Keratinocyte (primary cell): ENCODE measurements at regions not wholly inside any gene's neighbourhood (a gene's known extent, or its start where the extent isn't known, plus 50 kb on each side); places are given as distances from the start of the nearest gene placed in this dataset.

Experiments used
- DNase-seq: peaks from one replicate; pipeline ENCODE4 v3.0.0-alpha.2; 2011; ENCODE audit warnings: low read depth, missing footprints, low spot score
- FAIRE-seq: peaks from 2 replicates; lab custom pipeline; 2011; peaks lifted over from hg19 to GRCh38; lab: Jason Lieb, UNC
- H2AFZ ChIP-seq: 2 replicates; pipeline ENCODE4 v1.6.0; 2012; ENCODE audit warnings: low read length, control low read depth, inconsistent platforms; ENCODE audit not compliant: control insufficient read depth
- H3K27ac ChIP-seq: 2 replicates; pipeline ENCODE4 v1.5.1; 2011; ENCODE audit warnings: low read length; ENCODE audit not compliant: control insufficient read depth, insufficient read depth
- H3K27me3 ChIP-seq: 3 replicates; pipeline ENCODE4 v1.6.0; 2011; ENCODE audit warnings: low read length; ENCODE audit not compliant: control insufficient read depth, insufficient read depth; ENCODE audit errors: extremely low read depth
- H3K36me3 ChIP-seq, 2 experiments: 2 replicates in 1 of 2; 3 replicates in 1 of 2; pipeline ENCODE4 v1.5.1; 2011; ENCODE audit warnings: low read length in 2 of 2, mild to moderate bottlenecking in 1 of 2; ENCODE audit not compliant: control insufficient read depth in 2 of 2, insufficient read depth in 2 of 2; ENCODE audit errors: extremely low read depth in 1 of 2
- H3K4me1 ChIP-seq: 3 replicates; pipeline ENCODE4 v1.5.1; 2011; ENCODE audit warnings: low read length; ENCODE audit not compliant: control insufficient read depth, insufficient read depth; ENCODE audit errors: extremely low read depth
- H3K4me2 ChIP-seq: 3 replicates; pipeline ENCODE4 v1.6.0; 2011; ENCODE audit warnings: low read depth, low read length; ENCODE audit not compliant: control insufficient read depth, insufficient read depth; ENCODE audit errors: extremely low read depth
- H3K4me3 ChIP-seq, 3 experiments: fragments of 200-600 bp in 1 of 3; sonication (generic) in 1 of 3; 2 replicates in 2 of 3; 3 replicates in 1 of 3; pipeline ENCODE4 v1.5.1; 2011 to 2016; ENCODE audit warnings: low read length in 3 of 3, mild to moderate bottlenecking in 3 of 3, control low read depth in 2 of 3, inconsistent platforms in 1 of 3, low read depth in 1 of 3, mixed read lengths in 1 of 3, mixed run types in 1 of 3, moderate library complexity in 1 of 3; ENCODE audit not compliant: control insufficient read depth in 2 of 3, insufficient read depth in 2 of 3; ENCODE audit errors: extremely low read depth in 1 of 3
- H3K79me2 ChIP-seq: 2 replicates; pipeline ENCODE4 v1.6.0; 2012; ENCODE audit warnings: low read length; ENCODE audit not compliant: control insufficient read depth, insufficient read depth
- H3K9ac ChIP-seq: 3 replicates; pipeline ENCODE4 v1.6.0; 2011; ENCODE audit warnings: low read length; ENCODE audit not compliant: control insufficient read depth, insufficient read depth; ENCODE audit errors: extremely low read depth
- H3K9me1 ChIP-seq: 3 replicates; pipeline ENCODE4 v1.6.0; 2011; ENCODE audit warnings: low read length; ENCODE audit not compliant: control insufficient read depth, insufficient read depth; ENCODE audit errors: extremely low read depth
- H3K9me3 ChIP-seq: 2 replicates; pipeline ENCODE4 v1.5.1; 2012; ENCODE audit warnings: low read depth, low read length; ENCODE audit not compliant: control insufficient read depth
- H4K20me1 ChIP-seq: 3 replicates; pipeline ENCODE4 v1.6.0; 2011; ENCODE audit warnings: low read length; ENCODE audit not compliant: control insufficient read depth, insufficient read depth; ENCODE audit errors: extremely low read depth
- EZH2 ChIP-seq: IDR thresholded peaks from one replicate; pipeline ENCODE4 v1.6.1; 2012; ENCODE audit warnings: inconsistent platforms, mild to moderate bottlenecking, low read length, moderate library complexity
- dilution Hi-C: fragments of 300-500 bp; cut with MboI; formaldehyde crosslinking; loops from one replicate; pipeline ENCODE4 v1.7.0; 2020; ENCODE audit warnings: low sequenced_read_pairs; ENCODE audit not compliant: extremely low pct_ligation_motif_present
- TF ChIP-seq, protein P1 (sequence below), 3 experiments: IDR thresholded peaks in 1 of 3; conservative IDR thresholded peaks in 1 of 3; optimal IDR thresholded peaks in 1 of 3; 2 replicates in 2 of 3; 3 replicates in 1 of 3; pipeline versions ENCODE3 to v1.5.1; 2011; ENCODE audit warnings: low read length in 3 of 3, mild to moderate bottlenecking in 3 of 3, moderate library complexity in 2 of 3, control low read depth in 1 of 3, inconsistent platforms in 1 of 3; ENCODE audit not compliant: insufficient read depth in 2 of 3; ENCODE audit errors: extremely low read depth in 1 of 3

DNA sequence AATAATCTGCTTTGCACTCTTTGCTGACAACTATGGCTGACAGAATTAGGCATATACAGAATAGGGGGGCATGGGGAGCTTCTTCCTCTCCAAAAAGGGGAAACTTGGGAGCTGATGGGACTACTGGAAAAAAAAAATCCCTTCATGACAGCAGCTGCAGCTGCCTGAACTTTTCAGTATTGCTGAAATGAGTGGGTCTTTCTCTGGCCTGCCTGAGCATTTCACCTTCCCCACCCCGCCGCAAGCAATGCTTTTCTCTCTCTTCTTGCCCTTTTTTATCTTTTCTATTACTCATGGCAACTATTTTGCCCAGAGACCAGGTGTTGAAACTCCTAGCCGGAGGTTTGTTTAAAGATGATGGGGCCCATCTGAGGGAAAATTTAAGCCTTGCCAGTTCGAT lies 244.9 kb downstream of the SEMA3D start:
- H3K9me1 ChIP-seq, result no peaks in the 10 kb centered on the region
- no peaks in the 10 kb centered on the region for H3K9me3 ChIP-seq
- no peaks in the 10 kb centered on the region for H4K20me1 ChIP-seq
- DNase-seq, result no peak
- no peak overlapping the region for H2AFZ ChIP-seq
- no peak overlapping the region for H3K4me2 ChIP-seq
- no peak overlapping the region for H3K27ac ChIP-seq
- no peaks in the 10 kb centered on the region for H3K4me1 ChIP-seq
- no peaks in the 10 kb centered on the region for H3K27me3 ChIP-seq
- TF ChIP-seq, protein P1, sequence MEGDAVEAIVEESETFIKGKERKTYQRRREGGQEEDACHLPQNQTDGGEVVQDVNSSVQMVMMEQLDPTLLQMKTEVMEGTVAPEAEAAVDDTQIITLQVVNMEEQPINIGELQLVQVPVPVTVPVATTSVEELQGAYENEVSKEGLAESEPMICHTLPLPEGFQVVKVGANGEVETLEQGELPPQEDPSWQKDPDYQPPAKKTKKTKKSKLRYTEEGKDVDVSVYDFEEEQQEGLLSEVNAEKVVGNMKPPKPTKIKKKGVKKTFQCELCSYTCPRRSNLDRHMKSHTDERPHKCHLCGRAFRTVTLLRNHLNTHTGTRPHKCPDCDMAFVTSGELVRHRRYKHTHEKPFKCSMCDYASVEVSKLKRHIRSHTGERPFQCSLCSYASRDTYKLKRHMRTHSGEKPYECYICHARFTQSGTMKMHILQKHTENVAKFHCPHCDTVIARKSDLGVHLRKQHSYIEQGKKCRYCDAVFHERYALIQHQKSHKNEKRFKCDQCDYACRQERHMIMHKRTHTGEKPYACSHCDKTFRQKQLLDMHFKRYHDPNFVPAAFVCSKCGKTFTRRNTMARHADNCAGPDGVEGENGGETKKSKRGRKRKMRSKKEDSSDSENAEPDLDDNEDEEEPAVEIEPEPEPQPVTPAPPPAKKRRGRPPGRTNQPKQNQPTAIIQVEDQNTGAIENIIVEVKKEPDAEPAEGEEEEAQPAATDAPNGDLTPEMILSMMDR (optimal IDR thresholded peaks at IDR 0.05 in 1 of 3, IDR thresholded peaks at IDR 0.05 in 1 of 3, conservative IDR thresholded peaks at IDR 0.05 in 1 of 3; ENCODE audit: extremely low read depth in 1 of 3, insufficient read depth in 2 of 3, low read length in 3 of 3), result no peak
- TF ChIP-seq EZH2, result no peak
- no peak for FAIRE-seq
- dilution Hi-C loops, result no loop called here
- H3K4me3 ChIP-seq, result no peak overlapping the region
- H3K9ac ChIP-seq, result no peak overlapping the region
- no peaks in the 10 kb centered on the region for H3K36me3 ChIP-seq
- H3K79me2 ChIP-seq, result no peaks in the 10 kb centered on the region

DNA sequence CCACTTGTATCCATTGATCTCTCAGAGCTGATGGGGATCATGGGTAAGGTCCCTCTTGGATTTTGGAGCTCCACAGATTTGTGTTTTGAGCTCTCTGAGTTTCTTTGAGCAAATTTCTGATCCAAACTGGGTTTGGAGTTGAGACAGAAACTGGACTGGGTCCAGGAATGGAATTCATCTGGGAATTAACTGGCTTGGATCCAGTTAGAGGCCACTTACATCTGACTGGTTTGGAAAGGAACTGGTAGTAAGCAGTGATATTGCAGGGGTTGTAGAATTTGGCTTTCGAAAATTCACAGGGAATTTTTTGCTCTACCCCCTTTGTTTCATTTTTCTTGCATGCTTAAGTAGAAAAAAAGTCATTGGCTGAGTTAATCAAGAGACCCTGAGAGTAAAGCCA lies 245.6 kb downstream of the SEMA3D start:
- no peak for FAIRE-seq
- Histone ChIP-seq H3K4me2 (no peak overlapping the region), H3K9me1 (no peaks in the 10 kb centered on the region), H2AFZ (no peak overlapping the region), H3K9me3 (no peaks in the 10 kb centered on the region), H3K27me3 (no peaks in the 10 kb centered on the region), H3K27ac (no peak overlapping the region), H3K9ac (no peak overlapping the region), H3K36me3 (no peaks in the 10 kb centered on the region), H4K20me1 (no peaks in the 10 kb centered on the region), H3K79me2 (no peaks in the 10 kb centered on the region), H3K4me3 (no peak overlapping the region), H3K4me1 (no peaks in the 10 kb centered on the region)
- TF ChIP-seq EZH2, result no peak
- TF ChIP-seq, protein P1 (optimal IDR thresholded peaks at IDR 0.05 in 1 of 3, IDR thresholded peaks at IDR 0.05 in 1 of 3, conservative IDR thresholded peaks at IDR 0.05 in 1 of 3; ENCODE audit: extremely low read depth in 1 of 3, insufficient read depth in 2 of 3, low read length in 3 of 3), result no peak
- dilution Hi-C loops, result no loop called here
- no peak for DNase-seq
